Ascending aorta (tissue), 2 donors: ENCODE measurements at regions not wholly inside any gene's neighbourhood (a gene's known extent, or its start where the extent isn't known, plus 50 kb on each side); places are given as distances from the start of the nearest gene placed in this dataset.

Source experiments
- DNase-seq, 2 donors: peaks; one replicate each; pipeline ENCODE4 v3.0.0-alpha.2; 2019; ENCODE audit warnings: low spot score in 2 of 2
- H3K27ac ChIP-seq, 2 donors: fragments of 200-600 bp; sonication (generic); one replicate each; pipeline ENCODE4 v1.5.1; 2016 to 2017; ENCODE audit warnings: mild to moderate bottlenecking in 1 of 2
- H3K27me3 ChIP-seq: fragments of 200-600 bp; sonication (generic); one replicate; pipeline ENCODE4 v1.5.1; 2017
- H3K36me3 ChIP-seq, 2 donors: fragments of 200-600 bp; sonication (generic); one replicate each; pipeline ENCODE4 v1.5.1; 2016
- H3K4me1 ChIP-seq, 2 donors: fragments of 200-600 bp; sonication (generic); one replicate each; pipeline ENCODE4 v1.5.1; 2016 to 2017; ENCODE audit warnings: mild to moderate bottlenecking in 1 of 2
- H3K4me3 ChIP-seq, 2 donors: fragments of 200-600 bp; sonication (generic); one replicate each; pipeline ENCODE4 v1.5.1; 2016 to 2017; ENCODE audit warnings: mild to moderate bottlenecking in 1 of 2
- H3K9me3 ChIP-seq, 2 donors: fragments of 200-600 bp; sonication (generic); one replicate each; pipeline ENCODE4 v1.5.1; 2016
- CTCF ChIP-seq, 3 experiments: fragments of 200-600 bp in 2 of 3; fragments of 450-650 bp in 1 of 3; sonication (generic) in 2 of 3; IDR thresholded peaks; one replicate each; pipeline ENCODE4 v1.5.1; 2016 to 2019; ENCODE audit warnings: antibody characterized with exemption in 3 of 3, mild to moderate bottlenecking in 1 of 3, moderate library complexity in 1 of 3
- intact Hi-C: fragments of 100-400 bp; cut with DNase I; formaldehyde crosslinking; loops from one replicate; pipeline ENCODE4 v1.15.1; 2023

GRCh38 chr9:1962122-1962521 is 53.0 kb upstream of the SMARCA2 start:
- H3K4me1 ChIP-seq = no peaks in the 10 kb centered on the region
- no peaks in the 10 kb centered on the region for H3K36me3 ChIP-seq
- no peak for DNase-seq
- no peak for TF ChIP-seq CTCF (IDR thresholded peaks at IDR 0.05)
- no peak overlapping the region for H3K27ac ChIP-seq
- H3K4me3 ChIP-seq = no peak overlapping the region
- intact Hi-C loops = no loop called here
- H3K9me3 ChIP-seq = no peaks in the 10 kb centered on the region
- no peaks in the 10 kb centered on the region for H3K27me3 ChIP-seq

GRCh38 chr9:1962588-1963106 is 52.5 kb upstream of the SMARCA2 start:
- Histone ChIP-seq H3K27ac (no peak overlapping the region), H3K9me3 (no peaks in the 10 kb centered on the region), H3K36me3 (no peaks in the 10 kb centered on the region), H3K4me1 (no peaks in the 10 kb centered on the region), H3K27me3 (no peaks in the 10 kb centered on the region), H3K4me3 (no peak overlapping the region)
- no peak for DNase-seq
- intact Hi-C loops = no loop called here
- no peak for TF ChIP-seq CTCF (IDR thresholded peaks at IDR 0.05)

GRCh38 chr9:1964093-1964492 is 51.1 kb upstream of the SMARCA2 start:
- no peaks in the 10 kb centered on the region for H3K4me1 ChIP-seq
- no peaks in the 10 kb centered on the region for H3K27me3 ChIP-seq
- intact Hi-C loops = no loop called here
- H3K27ac ChIP-seq = no peak overlapping the region
- no peak for TF ChIP-seq CTCF (IDR thresholded peaks at IDR 0.05)
- no peaks in the 10 kb centered on the region for H3K9me3 ChIP-seq
- DNase-seq = no peak
- H3K36me3 ChIP-seq = no peaks in the 10 kb centered on the region
- H3K4me3 ChIP-seq = no peak overlapping the region
